ENCODE measurements at regions not wholly inside any gene's neighbourhood (a gene's known extent, or its start where the extent isn't known, plus 50 kb on each side); places are given as distances from the start of the nearest gene placed in this dataset.

GRCh38 chr9:87011551-87011950 lies 64.2 kb upstream of the GAS1 start:
- peaks cover 0 to 2% (median 0%) of the 10 kb centered on the region in 4 donors for H3K9me3 ChIP-seq (ENCODE audit: control insufficient read depth in 4 of 4, insufficient read depth in 3 of 4, low read length in 3 of 4)
- peaks cover 0 to 13% (median 6%) of the 10 kb centered on the region in 5 donors for H3K4me1 ChIP-seq (ENCODE audit: control insufficient read depth in 5 of 5, insufficient read depth in 5 of 5, low read length in 5 of 5)
- no peak for DNase-seq
- H3K36me3 ChIP-seq (ENCODE audit: control insufficient read depth in 4 of 4, insufficient read depth in 4 of 4, low read length in 4 of 4) = no peaks in the 10 kb centered on the region
- H3K27me3 ChIP-seq (ENCODE audit: control insufficient read depth in 3 of 3, insufficient read depth in 3 of 3, low read length in 2 of 3) = no peaks in the 10 kb centered on the region
- 94 to 95% methylated on average over 22 of the region's 22 CpGs for WGBS, 2 donors
- no peak overlapping the region for H3K4me3 ChIP-seq
- no peak for ATAC-seq (ENCODE audit: insufficient read depth, low FRiP score)
- TF ChIP-seq, protein P1, sequence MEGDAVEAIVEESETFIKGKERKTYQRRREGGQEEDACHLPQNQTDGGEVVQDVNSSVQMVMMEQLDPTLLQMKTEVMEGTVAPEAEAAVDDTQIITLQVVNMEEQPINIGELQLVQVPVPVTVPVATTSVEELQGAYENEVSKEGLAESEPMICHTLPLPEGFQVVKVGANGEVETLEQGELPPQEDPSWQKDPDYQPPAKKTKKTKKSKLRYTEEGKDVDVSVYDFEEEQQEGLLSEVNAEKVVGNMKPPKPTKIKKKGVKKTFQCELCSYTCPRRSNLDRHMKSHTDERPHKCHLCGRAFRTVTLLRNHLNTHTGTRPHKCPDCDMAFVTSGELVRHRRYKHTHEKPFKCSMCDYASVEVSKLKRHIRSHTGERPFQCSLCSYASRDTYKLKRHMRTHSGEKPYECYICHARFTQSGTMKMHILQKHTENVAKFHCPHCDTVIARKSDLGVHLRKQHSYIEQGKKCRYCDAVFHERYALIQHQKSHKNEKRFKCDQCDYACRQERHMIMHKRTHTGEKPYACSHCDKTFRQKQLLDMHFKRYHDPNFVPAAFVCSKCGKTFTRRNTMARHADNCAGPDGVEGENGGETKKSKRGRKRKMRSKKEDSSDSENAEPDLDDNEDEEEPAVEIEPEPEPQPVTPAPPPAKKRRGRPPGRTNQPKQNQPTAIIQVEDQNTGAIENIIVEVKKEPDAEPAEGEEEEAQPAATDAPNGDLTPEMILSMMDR (IDR thresholded peaks at IDR 0.05; ENCODE audit: control extremely low read depth, extremely low read depth) = no peak
- no peak overlapping the region for H3K9ac ChIP-seq (ENCODE audit: insufficient read depth in 1 of 2, low read length in 2 of 2)
- H3K27ac ChIP-seq (ENCODE audit: low read depth in 1 of 2, low read length in 1 of 2) = no peak overlapping the region

DNA sequence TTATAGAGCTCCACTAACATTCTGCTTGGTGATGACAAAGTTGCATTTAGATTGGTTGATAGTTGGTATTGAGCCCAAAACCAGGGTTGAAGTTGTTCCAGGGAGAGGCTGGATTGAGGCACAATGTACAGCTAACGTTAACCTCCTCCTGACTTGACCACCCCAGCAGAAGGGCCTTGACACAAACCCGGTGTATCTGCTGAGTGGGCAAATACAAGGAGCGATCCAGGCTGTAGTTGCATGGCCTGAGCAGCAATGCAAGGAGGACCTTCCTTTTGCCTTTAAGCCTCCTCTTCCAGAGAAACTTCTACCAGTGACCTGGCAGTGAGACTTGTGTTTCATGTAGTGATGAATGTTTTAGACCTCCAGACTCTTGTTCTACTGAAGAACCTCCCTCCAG lies 66.2 kb upstream of the GAS1 start:
- TF ChIP-seq, protein P1 (IDR thresholded peaks at IDR 0.05; ENCODE audit: control extremely low read depth, extremely low read depth) = no peak
- H3K27ac ChIP-seq (ENCODE audit: low read depth in 1 of 2, low read length in 1 of 2) = no peak overlapping the region
- H3K9me3 ChIP-seq (ENCODE audit: control insufficient read depth in 4 of 4, insufficient read depth in 3 of 4, low read length in 3 of 4) = peaks cover 0 to 1% (median 0%) of the 10 kb centered on the region in 4 donors
- no peak overlapping the region for H3K4me3 ChIP-seq
- ATAC-seq (ENCODE audit: insufficient read depth, low FRiP score) (no peak), DNase-seq (no peak)
- H3K27me3 ChIP-seq (ENCODE audit: control insufficient read depth in 3 of 3, insufficient read depth in 3 of 3, low read length in 2 of 3) = no peaks in the 10 kb centered on the region
- no peak overlapping the region for H3K9ac ChIP-seq (ENCODE audit: insufficient read depth in 1 of 2, low read length in 2 of 2)
- H3K4me1 ChIP-seq (ENCODE audit: control insufficient read depth in 5 of 5, insufficient read depth in 5 of 5, low read length in 5 of 5) = peaks cover 0 to 3% (median 0%) of the 10 kb centered on the region in 5 donors
- WGBS, 2 donors = 88 to 90% methylated on average over 3 of the region's 3 CpGs
- no peaks in the 10 kb centered on the region for H3K36me3 ChIP-seq (ENCODE audit: control insufficient read depth in 4 of 4, insufficient read depth in 4 of 4, low read length in 4 of 4)

GRCh38 chr9:87014436-87014835 lies 67.1 kb upstream of the GAS1 start:
- no peak for ATAC-seq (ENCODE audit: insufficient read depth, low FRiP score)
- Histone ChIP-seq H3K27ac (ENCODE audit: low read depth in 1 of 2, low read length in 1 of 2) (no peak overlapping the region), H3K9me3 (ENCODE audit: control insufficient read depth in 4 of 4, insufficient read depth in 3 of 4, low read length in 3 of 4) (no peaks in the 10 kb centered on the region), H3K36me3 (ENCODE audit: control insufficient read depth in 4 of 4, insufficient read depth in 4 of 4, low read length in 4 of 4) (no peaks in the 10 kb centered on the region), H3K4me3 (no peak overlapping the region), H3K27me3 (ENCODE audit: control insufficient read depth in 3 of 3, insufficient read depth in 3 of 3, low read length in 2 of 3) (no peaks in the 10 kb centered on the region), H3K9ac (ENCODE audit: insufficient read depth in 1 of 2, low read length in 2 of 2) (no peak overlapping the region), H3K4me1 (ENCODE audit: control insufficient read depth in 5 of 5, insufficient read depth in 5 of 5, low read length in 5 of 5) (no peaks in the 10 kb centered on the region)
- 58 to 62% methylated on average over 1 of the region's 1 CpG for WGBS, 2 donors
- TF ChIP-seq, protein P1 (IDR thresholded peaks at IDR 0.05; ENCODE audit: control extremely low read depth, extremely low read depth) = no peak
- no peak for DNase-seq

- H3K27me3 ChIP-seq (ENCODE audit: control insufficient read depth in 3 of 3, insufficient read depth in 3 of 3, low read length in 2 of 3) = no peaks in the 10 kb centered on the region
- DNase-seq (no peak), ATAC-seq (ENCODE audit: insufficient read depth, low FRiP score) (no peak)
- TF ChIP-seq, protein P1 (IDR thresholded peaks at IDR 0.05; ENCODE audit: control extremely low read depth, extremely low read depth) = no peak
- no peaks in the 10 kb centered on the region for H3K36me3 ChIP-seq (ENCODE audit: control insufficient read depth in 4 of 4, insufficient read depth in 4 of 4, low read length in 4 of 4)
- peaks cover 0 to 2% (median 0%) of the 10 kb centered on the region in 4 donors for H3K9me3 ChIP-seq (ENCODE audit: control insufficient read depth in 4 of 4, insufficient read depth in 3 of 4, low read length in 3 of 4)
- 85 to 87% methylated on average over 3 of the region's 3 CpGs for WGBS, 2 donors
- no peak overlapping the region for H3K27ac ChIP-seq (ENCODE audit: low read depth in 1 of 2, low read length in 1 of 2)
- H3K9ac ChIP-seq (ENCODE audit: insufficient read depth in 1 of 2, low read length in 2 of 2) = no peak overlapping the region
- no peak overlapping the region for H3K4me3 ChIP-seq
- peaks cover 0 to 8% (median 0%) of the 10 kb centered on the region in 5 donors for H3K4me1 ChIP-seq (ENCODE audit: control insufficient read depth in 5 of 5, insufficient read depth in 5 of 5, low read length in 5 of 5)
Observed at GRCh38 chr9:87016681-87017080, 69.4 kb upstream of the GAS1 start.

Data from lung (tissue), 11 donors.